ENCODE measurements at regions not wholly inside any gene's neighbourhood (a gene's known extent, or its start where the extent isn't known, plus 50 kb on each side); places are given as distances from the start of the nearest gene placed in this dataset.

DNA sequence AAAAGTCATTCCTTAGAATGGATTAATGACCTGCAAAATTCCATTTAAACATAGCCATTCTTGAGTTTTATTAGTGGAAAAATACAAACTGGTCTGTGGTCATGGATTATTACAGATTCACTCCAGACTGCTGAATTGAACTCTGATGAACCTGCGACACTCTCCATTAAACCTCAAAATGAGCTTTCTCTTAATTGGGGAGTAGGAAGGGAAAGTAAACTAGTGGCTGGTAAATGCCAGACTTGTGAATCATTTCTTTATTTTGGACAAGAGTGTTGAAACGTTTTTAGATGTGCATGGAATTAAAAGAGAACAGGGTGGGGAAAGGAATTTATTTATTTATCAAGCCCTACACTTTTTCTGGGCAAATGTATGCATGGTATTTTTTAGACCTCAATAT, 321.2 kb upstream of the FANCL start:
- Mint-ChIP-seq H3K4me3 (no peak overlapping the region), H3K36me3 (no peaks in the 10 kb centered on the region), H3K4me1 (no peaks in the 10 kb centered on the region), H3K27ac (no peak overlapping the region), H3K9me3 (no peaks in the 10 kb centered on the region), H3K27me3 (peaks cover 1% of the 10 kb centered on the region)

DNA sequence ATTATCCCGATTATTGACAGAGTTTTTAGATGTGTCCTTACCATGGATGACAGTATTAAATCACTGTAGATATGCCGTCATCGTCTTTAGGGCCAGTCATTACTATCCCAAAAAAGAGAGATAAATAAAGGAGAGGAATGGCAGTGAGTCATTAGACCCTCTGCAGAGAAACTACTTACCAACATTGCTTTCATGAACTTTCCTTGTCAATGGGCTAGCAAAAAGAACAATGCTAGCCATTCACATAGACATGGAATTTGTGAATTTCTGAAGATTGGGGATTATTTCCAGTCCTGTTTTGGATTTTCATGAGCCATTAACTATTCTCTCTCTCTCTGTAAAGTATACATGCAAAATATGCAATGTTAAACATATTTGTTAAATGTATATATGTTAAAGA, 319.4 kb upstream of the FANCL start:
- Mint-ChIP-seq H3K4me3 (no peak overlapping the region), H3K36me3 (no peaks in the 10 kb centered on the region), H3K27ac (no peak overlapping the region), H3K27me3 (peaks cover 4% of the 10 kb centered on the region), H3K9me3 (no peaks in the 10 kb centered on the region), H3K4me1 (no peaks in the 10 kb centered on the region)

DNA sequence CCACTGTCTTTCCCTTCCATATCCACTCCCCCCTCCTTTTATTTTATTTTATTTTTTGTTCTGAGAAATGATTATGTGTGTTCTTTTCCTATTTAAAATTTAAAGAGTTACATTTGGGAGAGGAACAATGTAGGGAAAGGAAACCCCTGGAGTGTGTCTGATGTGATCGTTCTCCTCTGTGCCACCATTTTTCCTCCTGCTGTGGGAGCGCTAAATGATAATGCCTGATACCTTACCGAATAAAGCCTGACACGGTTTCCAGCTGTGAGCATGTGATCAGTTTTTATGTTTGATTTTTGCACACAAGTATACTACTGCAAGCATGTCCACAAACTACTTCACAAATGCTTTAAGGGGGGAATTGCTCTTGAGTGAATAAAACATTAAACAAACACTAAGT, 317.8 kb upstream of the FANCL start:
- no peak overlapping the region for H3K4me3 Mint-ChIP-seq
- H3K36me3 Mint-ChIP-seq, result no peaks in the 10 kb centered on the region
- H3K27ac Mint-ChIP-seq, result no peak overlapping the region
- H3K4me1 Mint-ChIP-seq, result no peaks in the 10 kb centered on the region
- H3K9me3 Mint-ChIP-seq, result no peaks in the 10 kb centered on the region
- H3K27me3 Mint-ChIP-seq, result peaks cover 4% of the 10 kb centered on the region

DNA sequence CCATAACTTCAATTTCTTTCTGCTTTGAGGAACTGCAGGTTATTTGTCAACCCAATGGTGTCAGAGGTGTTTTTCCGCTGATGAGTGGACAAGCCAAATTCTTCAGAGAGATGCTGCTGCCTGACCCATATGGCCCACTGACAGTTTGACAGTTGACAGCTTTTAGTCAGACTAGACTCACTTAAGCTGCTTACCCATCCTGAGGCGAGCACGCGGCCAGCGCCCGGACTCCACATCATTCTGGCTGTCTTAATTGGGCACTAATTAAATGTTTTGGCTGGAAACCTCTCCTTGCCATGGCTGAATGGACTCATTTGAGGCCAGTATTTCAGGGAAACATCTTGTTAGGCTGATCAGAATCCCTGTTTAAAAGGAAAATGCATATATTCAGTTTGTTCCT, 316.1 kb upstream of the FANCL start:
- H3K36me3 Mint-ChIP-seq, result no peaks in the 10 kb centered on the region

DNA sequence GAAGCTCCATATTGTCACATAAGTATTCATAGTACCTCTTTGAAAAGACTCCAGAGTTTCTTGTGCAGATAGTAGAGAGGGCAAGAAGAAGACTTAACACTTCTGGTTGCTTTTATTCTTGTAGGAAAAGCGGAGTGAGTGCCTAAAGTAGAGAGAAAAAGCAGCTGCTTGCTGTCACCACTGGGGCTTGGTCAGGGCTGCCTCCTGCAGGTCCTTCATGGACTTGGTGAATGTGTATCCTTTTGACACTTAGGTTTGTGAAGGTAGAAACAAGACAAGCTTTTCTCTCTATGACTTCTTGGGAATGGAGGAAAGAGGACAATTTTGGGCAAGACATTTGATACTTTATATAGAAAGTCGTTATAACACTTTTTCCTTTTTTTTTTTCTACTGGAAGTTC, 312.8 kb upstream of the FANCL start:
- Mint-ChIP-seq H3K4me3 (no peak overlapping the region), H3K27me3 (peaks cover 3% of the 10 kb centered on the region), H3K36me3 (no peaks in the 10 kb centered on the region), H3K27ac (no peak overlapping the region), H3K9me3 (no peaks in the 10 kb centered on the region), H3K4me1 (no peaks in the 10 kb centered on the region)

More for the DNA sequence above, 316.1 kb upstream of the FANCL start:
- no peaks in the 10 kb centered on the region for H3K4me1 Mint-ChIP-seq
- no peak overlapping the region for H3K27ac Mint-ChIP-seq
- peaks cover 4% of the 10 kb centered on the region for H3K27me3 Mint-ChIP-seq
- no peak overlapping the region for H3K4me3 Mint-ChIP-seq
- H3K9me3 Mint-ChIP-seq, result no peaks in the 10 kb centered on the region

DNA sequence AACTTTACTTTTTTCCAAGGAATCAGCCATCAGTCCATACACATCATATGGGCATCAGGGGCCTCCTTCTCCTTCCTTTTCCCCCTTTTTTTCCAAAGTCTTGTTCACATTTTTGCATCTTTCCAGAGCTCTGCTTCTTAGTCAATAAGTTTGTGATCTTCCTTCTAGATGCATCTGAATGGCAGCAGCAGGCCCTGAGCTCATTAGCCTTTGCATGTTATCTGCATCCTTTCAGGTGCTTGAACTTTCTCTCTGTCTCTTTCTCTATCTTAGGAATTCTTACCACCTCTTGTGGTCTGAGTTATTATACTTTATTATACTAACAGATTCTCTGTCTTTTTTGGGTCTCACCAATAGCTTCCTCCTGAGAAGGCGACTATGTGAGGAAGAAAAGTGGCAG, 312.4 kb upstream of the FANCL start:
- no peaks in the 10 kb centered on the region for H3K36me3 Mint-ChIP-seq
- peaks cover 3% of the 10 kb centered on the region for H3K27me3 Mint-ChIP-seq
- no peaks in the 10 kb centered on the region for H3K9me3 Mint-ChIP-seq
- no peak overlapping the region for H3K4me3 Mint-ChIP-seq
- no peaks in the 10 kb centered on the region for H3K4me1 Mint-ChIP-seq
- H3K27ac Mint-ChIP-seq, result no peak overlapping the region

DNA sequence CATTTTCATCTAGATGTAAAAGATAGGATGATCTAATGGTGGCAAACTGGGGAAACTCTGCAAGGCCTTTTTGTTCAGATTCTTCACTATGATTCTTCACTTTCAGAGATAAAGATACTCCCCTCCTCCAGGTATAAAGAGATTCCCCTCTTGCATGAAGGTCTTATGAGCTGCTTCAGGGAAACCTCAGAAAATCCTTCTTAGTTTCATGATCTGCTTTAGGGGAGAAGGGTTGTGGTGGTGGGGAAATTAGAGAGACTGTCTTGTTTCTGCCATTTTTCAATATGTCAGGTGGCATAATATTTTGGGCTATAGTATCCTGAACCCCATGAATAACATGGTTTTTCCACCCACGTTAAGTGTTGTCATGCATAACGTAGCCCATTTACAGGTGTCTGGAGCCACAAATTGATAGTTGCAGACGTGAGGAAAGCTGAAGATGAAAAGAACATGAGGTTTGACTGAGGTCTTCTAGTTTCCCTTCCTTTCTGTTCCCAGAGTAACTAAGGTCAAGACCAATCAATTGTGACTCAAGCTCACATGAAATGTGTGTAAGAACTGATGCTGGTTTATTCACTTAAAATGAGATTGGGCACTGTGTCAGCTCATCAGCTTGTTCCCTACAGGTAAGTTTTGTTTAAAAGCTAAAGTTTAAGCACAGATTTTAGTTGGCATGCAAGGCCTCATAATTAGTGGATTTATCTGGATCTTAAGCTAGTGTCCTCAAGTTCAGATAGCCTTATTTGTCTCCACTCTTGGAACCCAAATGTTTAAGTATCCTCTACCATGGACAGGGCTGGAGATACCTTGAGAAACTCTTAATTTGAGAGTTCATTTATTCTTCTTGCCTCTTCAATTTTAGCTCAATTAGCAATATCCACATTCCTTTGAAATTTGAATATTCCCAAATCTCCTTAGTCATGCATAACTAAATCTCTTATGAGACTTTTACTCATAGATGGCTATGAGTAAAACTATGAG, 304.5 kb upstream of the FANCL start:
- no peaks in the 10 kb centered on the region for H3K9me3 Mint-ChIP-seq
- no peaks in the 10 kb centered on the region for H3K4me1 Mint-ChIP-seq
- H3K36me3 Mint-ChIP-seq, result no peaks in the 10 kb centered on the region
- H3K27me3 Mint-ChIP-seq, result peaks cover 1% of the 10 kb centered on the region
- H3K27ac Mint-ChIP-seq, result no peak overlapping the region
- H3K4me3 Mint-ChIP-seq, result no peak overlapping the region

DNA sequence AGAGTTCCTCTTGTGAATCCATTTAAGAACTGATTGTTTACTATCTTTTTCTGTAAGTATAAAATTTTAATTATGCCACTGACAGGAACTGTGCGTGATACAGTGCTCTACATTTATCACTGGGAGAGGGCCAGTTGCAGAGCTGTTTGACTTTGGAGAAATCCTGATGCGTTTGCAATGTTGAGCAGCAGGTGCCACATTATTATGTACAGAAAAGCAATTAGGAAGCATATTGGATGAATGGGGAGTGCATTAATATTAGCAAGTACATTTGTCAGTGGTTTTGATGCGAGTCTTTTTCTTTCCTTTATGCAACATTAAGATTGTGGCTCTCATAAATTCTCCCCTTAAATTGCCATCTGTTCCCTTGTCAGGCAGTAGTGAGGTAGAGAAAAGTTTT, 302.3 kb upstream of the FANCL start:
- Mint-ChIP-seq H3K4me3 (no peak overlapping the region), H3K27me3 (peaks cover 1% of the 10 kb centered on the region), H3K36me3 (no peaks in the 10 kb centered on the region), H3K27ac (no peak overlapping the region), H3K9me3 (no peaks in the 10 kb centered on the region), H3K4me1 (no peaks in the 10 kb centered on the region)

DNA sequence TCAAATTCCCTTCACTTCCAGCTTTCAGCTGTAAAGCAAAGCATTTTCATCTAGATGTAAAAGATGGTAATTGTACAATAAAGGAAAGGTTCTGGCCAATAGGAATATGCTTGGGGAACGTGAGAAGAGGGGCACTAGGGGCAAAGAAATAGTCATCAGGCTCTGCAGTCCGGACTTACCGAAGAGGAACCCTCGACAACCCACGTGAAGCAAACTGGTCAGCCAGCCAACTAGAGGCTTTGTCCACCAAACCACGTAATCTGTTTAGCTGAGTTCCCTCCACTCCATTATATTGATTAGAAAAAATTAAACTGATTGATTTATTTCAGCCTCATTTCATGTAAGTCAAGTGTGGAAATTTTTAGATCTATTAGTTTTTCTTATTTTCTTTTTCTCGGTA, 300.4 kb upstream of the FANCL start:
- Mint-ChIP-seq H3K4me1 (no peaks in the 10 kb centered on the region), H3K27me3 (no peaks in the 10 kb centered on the region), H3K27ac (no peak overlapping the region), H3K9me3 (no peaks in the 10 kb centered on the region), H3K36me3 (no peaks in the 10 kb centered on the region), H3K4me3 (no peak overlapping the region)

DNA sequence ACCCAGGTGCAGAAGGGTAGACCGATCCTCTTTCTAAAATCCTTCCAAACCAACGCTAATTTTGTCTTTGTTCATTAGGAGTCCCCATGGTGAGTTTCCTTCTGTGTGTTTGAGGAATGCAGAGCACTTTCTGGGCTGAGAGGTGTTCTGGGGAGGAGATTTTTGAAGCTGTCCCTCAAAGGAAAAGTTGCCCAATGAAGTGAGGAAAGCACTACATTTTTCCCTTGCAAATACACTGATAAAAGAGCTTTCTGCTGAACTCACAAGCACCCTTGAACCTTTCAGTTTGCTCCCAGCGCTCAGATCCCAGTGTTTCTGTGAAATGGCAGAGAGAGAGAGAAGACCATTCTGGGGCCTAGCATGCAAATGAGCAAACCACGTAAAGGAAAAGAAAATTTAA, 299.6 kb upstream of the FANCL start:
- Mint-ChIP-seq H3K9me3 (no peaks in the 10 kb centered on the region), H3K4me3 (no peak overlapping the region), H3K27ac (no peak overlapping the region), H3K4me1 (no peaks in the 10 kb centered on the region), H3K36me3 (no peaks in the 10 kb centered on the region), H3K27me3 (no peaks in the 10 kb centered on the region)

DNA sequence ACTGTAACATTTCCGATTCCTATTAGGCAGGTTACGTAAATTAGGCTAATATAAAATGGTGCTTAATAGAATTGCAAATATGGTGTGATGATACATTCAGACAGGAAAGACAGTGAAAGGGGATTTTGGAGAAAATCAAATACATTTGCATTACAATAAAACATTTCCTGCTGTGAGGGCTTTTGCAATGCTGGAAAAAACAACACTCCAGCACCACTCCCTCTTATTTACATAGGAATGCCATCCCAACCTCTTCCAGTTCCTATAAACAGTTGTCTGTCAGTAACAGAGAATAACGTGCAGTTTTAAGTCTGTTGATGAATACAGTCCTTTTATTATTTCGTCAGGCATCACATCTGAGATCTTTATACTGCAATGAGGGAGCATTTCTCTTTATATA, 298.8 kb upstream of the FANCL start:
- H3K27me3 Mint-ChIP-seq, result no peaks in the 10 kb centered on the region
- no peaks in the 10 kb centered on the region for H3K4me1 Mint-ChIP-seq
- H3K4me3 Mint-ChIP-seq, result no peak overlapping the region
- no peak overlapping the region for H3K27ac Mint-ChIP-seq
- no peaks in the 10 kb centered on the region for H3K9me3 Mint-ChIP-seq
- no peaks in the 10 kb centered on the region for H3K36me3 Mint-ChIP-seq

DNA sequence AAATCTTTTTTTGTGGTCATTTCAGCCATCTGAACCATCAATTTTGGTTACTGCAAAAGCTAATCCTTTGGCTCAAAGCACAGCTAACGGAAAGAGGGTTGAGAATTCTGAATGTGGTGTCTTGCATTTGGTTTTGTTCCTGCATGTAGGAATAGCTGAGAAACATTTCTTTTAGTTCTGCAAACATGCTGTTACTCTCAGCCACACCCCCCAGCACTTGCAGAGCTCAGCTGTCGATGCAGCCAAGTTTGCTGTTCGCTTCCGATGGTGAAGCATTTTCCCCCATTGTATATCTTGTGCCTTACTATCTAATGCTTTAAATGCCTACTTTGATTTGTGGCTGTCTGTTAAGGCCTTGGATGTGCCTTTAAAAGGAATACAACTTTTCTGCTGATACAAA, 294.9 kb upstream of the FANCL start:
- Mint-ChIP-seq H3K4me3 (no peak overlapping the region), H3K27me3 (no peaks in the 10 kb centered on the region), H3K36me3 (no peaks in the 10 kb centered on the region), H3K4me1 (no peaks in the 10 kb centered on the region), H3K9me3 (no peaks in the 10 kb centered on the region), H3K27ac (no peak overlapping the region)

DNA sequence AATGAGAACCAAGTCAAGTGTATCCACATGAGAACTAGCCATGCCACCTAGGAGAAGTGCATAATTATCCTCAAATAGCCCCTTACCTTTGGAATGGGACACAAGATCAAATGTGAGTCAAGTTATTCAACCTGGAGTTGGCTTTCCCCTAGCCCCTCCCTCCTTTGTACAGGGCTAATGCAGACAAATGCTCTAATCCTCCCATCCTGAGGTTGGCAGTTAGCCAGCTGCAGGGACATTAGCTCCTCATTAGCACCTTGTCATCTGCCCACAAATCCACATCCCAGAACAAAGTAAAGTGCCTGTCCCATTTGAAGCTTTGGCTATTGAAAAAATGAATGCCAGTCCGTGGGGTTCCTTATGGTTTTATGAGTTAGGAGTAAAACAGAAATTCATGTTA, 294.1 kb upstream of the FANCL start:
- Mint-ChIP-seq H3K4me3 (no peak overlapping the region), H3K4me1 (no peaks in the 10 kb centered on the region), H3K27ac (no peak overlapping the region), H3K36me3 (no peaks in the 10 kb centered on the region), H3K27me3 (no peaks in the 10 kb centered on the region), H3K9me3 (no peaks in the 10 kb centered on the region)

DNA sequence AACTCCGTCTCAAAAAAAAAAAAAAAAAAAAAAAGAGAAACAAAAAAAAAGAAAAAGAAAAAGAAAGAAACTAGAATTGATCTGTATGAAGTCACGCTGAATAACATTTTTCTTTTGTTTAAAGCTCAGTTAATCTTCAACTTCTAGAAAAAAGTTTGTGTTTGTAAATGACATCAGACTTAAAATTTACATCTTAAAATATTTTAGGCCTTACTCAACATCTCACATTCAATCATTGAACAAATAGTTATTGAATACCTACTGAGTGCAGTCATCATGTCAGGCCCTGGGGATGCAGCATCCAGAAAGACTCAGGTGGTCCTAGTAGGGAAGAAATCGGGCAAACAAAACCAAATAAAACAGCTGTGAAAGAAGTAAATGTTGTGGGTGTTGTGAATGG, 292.3 kb upstream of the FANCL start:
- H3K4me3 Mint-ChIP-seq, result no peak overlapping the region
- H3K9me3 Mint-ChIP-seq, result no peaks in the 10 kb centered on the region
- H3K4me1 Mint-ChIP-seq, result no peaks in the 10 kb centered on the region
- no peaks in the 10 kb centered on the region for H3K36me3 Mint-ChIP-seq
- H3K27ac Mint-ChIP-seq, result no peak overlapping the region
- H3K27me3 Mint-ChIP-seq, result no peaks in the 10 kb centered on the region

DNA sequence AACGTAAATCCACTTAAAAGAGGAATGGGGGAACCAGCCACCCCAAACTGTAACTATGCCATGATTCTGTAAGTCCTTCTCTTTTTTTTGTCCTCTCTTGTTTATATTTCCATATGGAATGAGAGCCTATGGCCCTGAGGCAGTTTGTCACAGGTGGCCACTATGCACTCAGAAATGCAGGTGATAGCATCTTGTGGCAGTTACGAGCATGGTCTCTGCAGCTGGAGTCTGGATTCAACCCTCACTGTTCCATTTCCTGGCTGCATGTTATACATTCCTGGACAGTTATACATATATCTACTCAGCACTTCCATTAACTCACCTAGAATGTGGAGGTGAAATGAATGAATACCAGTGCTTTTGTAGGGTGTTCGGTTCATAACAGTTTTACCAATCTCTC, 291.5 kb upstream of the FANCL start:
- H3K4me3 Mint-ChIP-seq, result no peak overlapping the region
- no peaks in the 10 kb centered on the region for H3K36me3 Mint-ChIP-seq
- H3K4me1 Mint-ChIP-seq, result no peaks in the 10 kb centered on the region
- H3K27ac Mint-ChIP-seq, result no peak overlapping the region
- no peaks in the 10 kb centered on the region for H3K9me3 Mint-ChIP-seq
- H3K27me3 Mint-ChIP-seq, result no peaks in the 10 kb centered on the region

DNA sequence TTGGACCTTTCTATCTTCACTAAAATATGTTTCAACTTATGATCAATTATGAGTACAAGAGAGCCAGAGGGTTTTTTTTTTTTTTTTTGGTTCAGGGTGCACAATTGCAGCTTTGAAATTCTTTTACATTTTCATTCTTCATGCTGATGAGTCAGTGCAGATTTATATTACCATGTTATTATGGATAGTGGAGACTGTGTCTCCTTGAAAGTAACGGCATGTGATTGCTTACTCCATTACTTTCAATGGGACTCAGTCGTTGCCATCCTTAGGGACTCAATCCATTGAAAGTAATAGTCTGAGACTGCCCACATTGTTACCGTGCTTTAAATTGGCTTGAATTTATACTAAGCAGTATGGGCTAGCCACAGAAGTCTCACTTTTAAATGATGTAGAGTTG, 286.5 kb upstream of the FANCL start:
- Mint-ChIP-seq H3K4me3 (no peak overlapping the region), H3K36me3 (no peaks in the 10 kb centered on the region), H3K4me1 (no peaks in the 10 kb centered on the region), H3K27ac (no peak overlapping the region), H3K27me3 (no peaks in the 10 kb centered on the region), H3K9me3 (no peaks in the 10 kb centered on the region)
